ENCODE measurements at regions not wholly inside any gene's neighbourhood (a gene's known extent, or its start where the extent isn't known, plus 50 kb on each side); places are given as distances from the start of the nearest gene placed in this dataset.

DNA sequence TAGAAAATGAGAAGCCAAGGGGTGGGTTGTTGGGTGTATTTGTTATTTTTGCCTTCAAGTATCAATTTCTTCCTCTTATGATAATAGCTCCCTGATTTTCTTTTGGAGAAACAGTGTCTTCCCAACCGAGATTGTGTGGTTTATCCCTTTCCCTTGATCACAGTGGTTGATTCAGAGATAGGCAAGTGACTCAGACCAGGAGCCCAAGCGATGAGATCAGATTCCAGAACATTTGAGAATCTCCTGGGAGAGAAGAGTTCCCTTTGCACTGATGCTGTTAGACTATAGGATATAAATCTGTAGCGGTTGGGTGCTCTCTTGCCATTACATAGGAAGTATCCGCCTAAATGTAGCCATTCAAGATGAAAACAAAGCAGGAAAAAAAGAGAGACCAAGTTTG, 90.1 kb upstream of the WDR26 start:
- no peak for DNase-seq (ENCODE audit: unreplicated experiment)
- ChIA-PET POLR2A (interaction anchor here (0.7 to 1.9 kb wide), 4 partner anchors 10 to 408 kb away, joined by 3 to 6 read pairs (median 3); no protein-coding TSS in a partner anchor), CTCF (interaction anchor here (1.0 to 5.9 kb wide), 7 partner anchors 11 to 398 kb away, joined by 3 to 105 read pairs (median 5); no protein-coding TSS in a partner anchor)
- Mint-ChIP-seq H3K27ac (ENCODE audit: low read depth, unreplicated experiment) (no peak overlapping the region), H3K27me3 (ENCODE audit: insufficient read depth, unreplicated experiment) (no peaks in the 10 kb centered on the region), H3K4me3 (ENCODE audit: unreplicated experiment) (no peak overlapping the region), H3K9me3 (ENCODE audit: unreplicated experiment) (no peaks in the 10 kb centered on the region), H3K36me3 (ENCODE audit: insufficient read depth, unreplicated experiment) (no peaks in the 10 kb centered on the region), H3K4me1 (ENCODE audit: insufficient read depth, unreplicated experiment) (peaks cover 19% of the 10 kb centered on the region)
- TF ChIP-seq, protein P1, sequence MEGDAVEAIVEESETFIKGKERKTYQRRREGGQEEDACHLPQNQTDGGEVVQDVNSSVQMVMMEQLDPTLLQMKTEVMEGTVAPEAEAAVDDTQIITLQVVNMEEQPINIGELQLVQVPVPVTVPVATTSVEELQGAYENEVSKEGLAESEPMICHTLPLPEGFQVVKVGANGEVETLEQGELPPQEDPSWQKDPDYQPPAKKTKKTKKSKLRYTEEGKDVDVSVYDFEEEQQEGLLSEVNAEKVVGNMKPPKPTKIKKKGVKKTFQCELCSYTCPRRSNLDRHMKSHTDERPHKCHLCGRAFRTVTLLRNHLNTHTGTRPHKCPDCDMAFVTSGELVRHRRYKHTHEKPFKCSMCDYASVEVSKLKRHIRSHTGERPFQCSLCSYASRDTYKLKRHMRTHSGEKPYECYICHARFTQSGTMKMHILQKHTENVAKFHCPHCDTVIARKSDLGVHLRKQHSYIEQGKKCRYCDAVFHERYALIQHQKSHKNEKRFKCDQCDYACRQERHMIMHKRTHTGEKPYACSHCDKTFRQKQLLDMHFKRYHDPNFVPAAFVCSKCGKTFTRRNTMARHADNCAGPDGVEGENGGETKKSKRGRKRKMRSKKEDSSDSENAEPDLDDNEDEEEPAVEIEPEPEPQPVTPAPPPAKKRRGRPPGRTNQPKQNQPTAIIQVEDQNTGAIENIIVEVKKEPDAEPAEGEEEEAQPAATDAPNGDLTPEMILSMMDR (IDR thresholded peaks at IDR 0.05; ENCODE audit: unreplicated experiment): no peak
- no TSS peak for BruUV-seq (replicated peaks)
- intact Hi-C loops (cut with micrococcal nuclease): no loop called here

DNA sequence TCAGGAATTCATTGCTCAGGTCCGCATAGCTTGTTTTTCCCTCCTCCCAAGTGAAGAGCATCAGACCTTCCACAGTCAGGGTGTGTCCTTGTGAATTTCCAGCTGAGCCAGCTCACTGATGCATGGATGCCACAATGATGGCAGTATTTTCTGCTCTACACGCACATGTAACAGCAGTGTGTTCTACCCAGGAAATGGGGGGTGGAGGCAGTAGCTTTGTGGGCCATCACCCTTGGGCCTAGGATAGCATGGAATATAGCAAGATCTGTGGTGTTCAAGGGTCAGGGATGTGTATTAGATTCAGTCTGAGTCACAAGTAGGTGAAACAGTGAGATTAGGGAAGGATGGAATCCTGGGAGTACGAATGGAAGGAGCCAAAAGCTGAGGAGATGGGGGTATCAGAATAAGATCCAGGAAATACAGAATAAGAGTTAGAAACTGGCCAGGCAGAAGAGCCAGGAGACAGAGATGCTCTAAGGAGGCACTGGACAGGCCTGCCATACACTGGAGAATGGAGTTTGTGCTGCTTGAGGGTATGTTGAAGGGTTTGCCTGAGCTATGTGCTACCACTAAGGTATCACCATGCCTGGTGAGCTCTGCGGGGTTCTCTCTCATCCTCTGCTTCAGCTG, 90.6 kb upstream of the CNIH3 start:
- CTCF ChIA-PET: interaction anchor here (0.5 to 5.9 kb wide), 10 partner anchors 11 to 1189 kb away, joined by 3 to 105 read pairs (median 5); no protein-coding TSS in a partner anchor
- TF ChIP-seq, protein P1 (IDR thresholded peaks at IDR 0.05; ENCODE audit: unreplicated experiment): no peak
- Mint-ChIP-seq H3K4me1 (ENCODE audit: insufficient read depth, unreplicated experiment) (peaks cover 19% of the 10 kb centered on the region), H3K36me3 (ENCODE audit: insufficient read depth, unreplicated experiment) (no peaks in the 10 kb centered on the region), H3K27ac (ENCODE audit: low read depth, unreplicated experiment) (no peak overlapping the region), H3K4me3 (ENCODE audit: unreplicated experiment) (no peak overlapping the region), H3K27me3 (ENCODE audit: insufficient read depth, unreplicated experiment) (no peaks in the 10 kb centered on the region), H3K9me3 (ENCODE audit: unreplicated experiment) (no peaks in the 10 kb centered on the region)
- POLR2A ChIA-PET: interaction anchor here (0.7 to 1.9 kb wide), 3 partner anchors 9 to 409 kb away, joined by 3 to 6 read pairs (median 3); no protein-coding TSS in a partner anchor
- intact Hi-C loops (cut with micrococcal nuclease): no loop called here
- no TSS peak for BruUV-seq (replicated peaks)
- no peak for DNase-seq (ENCODE audit: unreplicated experiment)

DNA sequence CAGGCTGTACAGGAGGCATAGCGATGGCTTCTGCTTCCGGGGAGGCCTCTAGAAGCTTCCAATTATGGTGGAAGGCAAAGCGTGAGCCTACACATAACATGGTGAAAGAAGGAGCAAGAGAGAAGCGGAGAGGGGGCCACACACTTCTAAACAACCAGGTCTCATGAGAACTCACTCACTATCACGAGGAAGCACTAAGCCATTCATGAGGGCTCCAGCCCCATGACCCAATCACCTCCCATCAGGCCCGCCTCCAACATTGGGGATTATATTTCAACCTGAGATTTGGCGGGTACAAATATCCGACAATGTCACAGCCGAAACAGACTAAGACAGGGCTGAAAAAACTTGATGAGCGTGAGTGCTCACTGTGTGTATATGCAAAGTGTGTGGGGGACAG, 89.3 kb upstream of the CNIH3 start:
- TF ChIP-seq, protein P1 (IDR thresholded peaks at IDR 0.05; ENCODE audit: unreplicated experiment): no peak
- Mint-ChIP-seq H3K27me3 (ENCODE audit: insufficient read depth, unreplicated experiment) (no peaks in the 10 kb centered on the region), H3K27ac (ENCODE audit: low read depth, unreplicated experiment) (no peak overlapping the region), H3K4me1 (ENCODE audit: insufficient read depth, unreplicated experiment) (peaks cover 24% of the 10 kb centered on the region), H3K36me3 (ENCODE audit: insufficient read depth, unreplicated experiment) (no peaks in the 10 kb centered on the region), H3K9me3 (ENCODE audit: unreplicated experiment) (no peaks in the 10 kb centered on the region), H3K4me3 (ENCODE audit: unreplicated experiment) (no peak overlapping the region)
- ChIA-PET POLR2A (no interaction called here), CTCF (interaction anchor here (0.6 to 5.9 kb wide), 8 partner anchors 9 to 396 kb away, joined by 3 to 105 read pairs (median 4); no protein-coding TSS in a partner anchor)
- BruUV-seq (replicated peaks): no TSS peak
- intact Hi-C loops (cut with micrococcal nuclease): no loop called here
- no peak for DNase-seq (ENCODE audit: unreplicated experiment)

DNA sequence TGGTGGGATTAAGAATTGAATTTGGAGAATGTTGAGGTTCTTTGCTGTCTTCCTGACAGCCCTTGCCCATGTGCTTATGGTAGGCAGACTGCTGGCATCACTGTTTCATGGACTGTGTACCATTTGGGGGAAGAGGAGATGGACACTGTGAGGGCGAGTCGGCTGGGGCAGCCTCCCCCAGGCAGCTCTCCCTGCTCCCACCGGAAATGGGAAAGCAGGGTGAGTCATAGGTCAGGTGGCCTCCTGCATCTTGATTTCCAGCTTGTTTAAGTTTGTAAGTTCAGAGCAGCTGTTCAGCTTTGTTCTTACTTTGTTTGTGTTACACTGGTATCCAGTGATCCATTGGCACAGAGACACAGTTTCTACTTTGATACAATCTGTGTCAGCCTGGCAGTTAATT, 87.2 kb upstream of the CNIH3 start:
- no TSS peak for BruUV-seq (replicated peaks)
- Mint-ChIP-seq H3K27me3 (ENCODE audit: insufficient read depth, unreplicated experiment) (no peaks in the 10 kb centered on the region), H3K4me3 (ENCODE audit: unreplicated experiment) (no peak overlapping the region), H3K27ac (ENCODE audit: low read depth, unreplicated experiment) (no peak overlapping the region), H3K36me3 (ENCODE audit: insufficient read depth, unreplicated experiment) (no peaks in the 10 kb centered on the region), H3K9me3 (ENCODE audit: unreplicated experiment) (no peaks in the 10 kb centered on the region), H3K4me1 (ENCODE audit: insufficient read depth, unreplicated experiment) (peaks cover 24% of the 10 kb centered on the region)
- CTCF ChIA-PET: interaction anchor here (0.8 to 3.7 kb wide), 7 partner anchors 9 to 394 kb away, joined by 3 to 24 read pairs (median 7); no protein-coding TSS in a partner anchor
- TF ChIP-seq, protein P1 (IDR thresholded peaks at IDR 0.05; ENCODE audit: unreplicated experiment): no peak
- intact Hi-C loops (cut with micrococcal nuclease): no loop called here
- POLR2A ChIA-PET: interaction anchor here (0.5 to 3.1 kb wide), 6 partner anchors 8 to 324 kb away, joined by 3 to 10 read pairs (median 3); no protein-coding TSS in a partner anchor
- DNase-seq (ENCODE audit: unreplicated experiment): peak; percentile 76

Measured in MCF 10A (cell line).